Stomach (tissue), 4 donors: ENCODE measurements at regions not wholly inside any gene's neighbourhood (a gene's known extent, or its start where the extent isn't known, plus 50 kb on each side); places are given as distances from the start of the nearest gene placed in this dataset.

Experiments
- POLR2A ChIP-seq, 4 donors: fragments of 450-650 bp; IDR thresholded peaks; one replicate each; pipeline ENCODE4 v1.6.1; 2016; ENCODE audit warnings: antibody characterized with exemption in 4 of 4, control low read depth in 2 of 4, mild to moderate bottlenecking in 1 of 4, moderate library complexity in 1 of 4
- POLR2AphosphoS5 ChIP-seq, 3 donors: sonication (generic); formaldehyde crosslinking; IDR thresholded peaks; one replicate each; pipeline ENCODE4 v1.6.1; 2016; ENCODE audit warnings: antibody characterized with exemption in 3 of 3

DNA sequence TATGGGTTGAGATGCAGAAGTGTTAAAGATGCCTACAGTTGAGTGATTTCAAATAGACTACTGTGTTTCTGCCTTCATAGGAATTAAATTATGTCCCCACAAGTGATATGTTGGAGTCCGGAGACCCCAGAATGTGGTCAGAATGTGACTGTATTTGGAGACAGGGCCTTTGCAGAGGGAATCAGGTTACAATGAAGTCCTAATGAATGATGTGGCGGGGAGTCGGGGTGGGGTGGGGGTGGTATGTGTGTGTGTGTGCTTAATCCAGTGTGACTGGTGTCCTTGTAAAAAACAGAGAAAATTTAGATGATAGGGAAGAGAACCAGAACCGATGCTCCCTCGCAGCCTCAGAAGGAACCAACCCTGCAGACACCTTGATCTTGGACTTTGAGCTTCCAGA lies 448.2 kb downstream of the QKI start:
- TF ChIP-seq POLR2A (IDR thresholded peaks at IDR 0.05) (no peak), POLR2AphosphoS5 (IDR thresholded peaks at IDR 0.05) (no peak)
